Fibroblast of lung (primary cell): ENCODE measurements at regions not wholly inside any gene's neighbourhood (a gene's known extent, or its start where the extent isn't known, plus 50 kb on each side); places are given as distances from the start of the nearest gene placed in this dataset.

ENCODE experiments used
- CTCF ChIP-seq, 2 donors: IDR thresholded peaks in 1 of 2; conservative IDR thresholded peaks in 1 of 2; 1 replicate in 1 of 2; 2 replicates in 1 of 2; pipeline ENCODE4 v1.5.1; 2011 to 2012; ENCODE audit warnings: low read length in 2 of 2, control low read depth in 1 of 2, inconsistent platforms in 1 of 2, low read depth in 1 of 2, mild to moderate bottlenecking in 1 of 2
- EZH2 ChIP-seq: IDR thresholded peaks from 2 replicates; pipeline ENCODE4 v1.5.1; 2012; ENCODE audit warnings: low read length, control low read depth, mild to moderate bottlenecking; ENCODE audit errors: missing control alignments

- TF ChIP-seq CTCF (conservative IDR thresholded peaks at IDR 0.05 in 1 of 2, IDR thresholded peaks at IDR 0.05 in 1 of 2; ENCODE audit: low read depth in 1 of 2, low read length in 2 of 2) (no peak), EZH2 (no peak)
Observed at GRCh38 chr1:30188329-30188728, 535.1 kb downstream of the MATN1 start.
